HG03108 (cell line): ENCODE measurements at regions not wholly inside any gene's neighbourhood (a gene's known extent, or its start where the extent isn't known, plus 50 kb on each side); places are given as distances from the start of the nearest gene placed in this dataset.
"Not testable (repeated sequence)": the region's sequence is repeated elsewhere in the genome, so short reads cannot be mapped to it uniquely, and the experiment has no call there.

Experiments used
- ATAC-seq: cut with Tn5 transposase; IDR thresholded peaks from one replicate; pipeline ENCODE4 v1.9.1; 2021; ENCODE audit warnings: moderate library complexity; ENCODE audit not compliant: unreplicated experiment

- no peak for ATAC-seq
Observed at GRCh38 chr4:77305766-77306165, 148.8 kb downstream of the CCNG2 start.

GRCh38 chr4:77306496-77306895 is 149.5 kb downstream of the CCNG2 start:
- ATAC-seq = no peak

GRCh38 chr4:77308843-77309242 is 151.8 kb downstream of the CCNG2 start:
- no peak for ATAC-seq

- no peak for ATAC-seq
Observed at GRCh38 chr4:77309496-77309895, 152.5 kb downstream of the CCNG2 start.

- no peak for ATAC-seq
Observed at GRCh38 chr4:77310931-77311330, 153.9 kb downstream of the CCNG2 start.

- ATAC-seq = no peak
Observed at GRCh38 chr4:77314697-77315096, 157.7 kb downstream of the CCNG2 start.

GRCh38 chr4:77327151-77327550 is 170.1 kb downstream of the CCNG2 start:
- no peak for ATAC-seq

- ATAC-seq = no peak
Observed at GRCh38 chr4:77332696-77333270, 175.8 kb downstream of the CCNG2 start.

- ATAC-seq = no peak
Observed at GRCh38 chr4:77336411-77337142, 179.6 kb downstream of the CCNG2 start.

- ATAC-seq = no peak
Observed at GRCh38 chr4:77342170-77342810, 185.3 kb downstream of the CCNG2 start.

- ATAC-seq = no peak
Observed at GRCh38 chr4:77344001-77344400, 187.0 kb downstream of the CCNG2 start.

GRCh38 chr4:77344784-77345183 is 187.8 kb downstream of the CCNG2 start:
- ATAC-seq = no peak

- peak; percentile 54 for ATAC-seq
Observed at GRCh38 chr4:77347351-77347966, 190.5 kb downstream of the CCNG2 start.

GRCh38 chr4:77348815-77349214 is 191.8 kb downstream of the CCNG2 start:
- no peak for ATAC-seq

- no peak for ATAC-seq
Observed at GRCh38 chr4:77349364-77349763, 192.4 kb downstream of the CCNG2 start.

GRCh38 chr4:77349796-77350195 is 192.8 kb downstream of the CCNG2 start:
- ATAC-seq = no peak

- no peak for ATAC-seq
Observed at GRCh38 chr4:77352192-77352591, 195.2 kb downstream of the CCNG2 start.

- not testable (repeated sequence) for ATAC-seq
Observed at GRCh38 chr4:77353724-77354315, 196.8 kb downstream of the CCNG2 start.

- ATAC-seq = no peak
Observed at GRCh38 chr4:77354550-77354949, 197.5 kb downstream of the CCNG2 start.

GRCh38 chr4:77355731-77356130 is 198.7 kb downstream of the CCNG2 start:
- ATAC-seq = no peak

- no peak for ATAC-seq
Observed at GRCh38 chr4:77358315-77358928, 201.4 kb downstream of the CCNG2 start.
